ENCODE measurements at regions not wholly inside any gene's neighbourhood (a gene's known extent, or its start where the extent isn't known, plus 50 kb on each side); places are given as distances from the start of the nearest gene placed in this dataset.

- ChIA-PET CTCF (interaction anchor here (0.6 kb wide), 1 partner anchor 1122 kb away, joined by 4 read pairs; no protein-coding TSS in a partner anchor), POLR2A (ENCODE audit: low non-redundant PET) (no interaction called here)
- no peak for DNase-seq (ENCODE audit: low spot score)
- no peak for TF ChIP-seq CTCF (conservative IDR thresholded peaks at IDR 0.05; ENCODE audit: low read depth)
- no peak overlapping the region for H3K27ac ChIP-seq
Measured at GRCh38 chr10:62459500-62459899, 85.3 kb downstream of the ZNF365 start.

GRCh38 chr10:62460393-62460792 lies 86.2 kb downstream of the ZNF365 start:
- TF ChIP-seq CTCF (conservative IDR thresholded peaks at IDR 0.05; ENCODE audit: low read depth), result no peak
- POLR2A ChIA-PET (ENCODE audit: low non-redundant PET), result no interaction called here
- DNase-seq (ENCODE audit: low spot score), result no peak
- no peak overlapping the region for H3K27ac ChIP-seq
- CTCF ChIA-PET, result interaction anchor here (0.6 kb wide), 1 partner anchor 144 kb away, joined by 8 read pairs; no protein-coding TSS in a partner anchor

GRCh38 chr10:62461120-62461519 lies 87.0 kb downstream of the ZNF365 start:
- H3K27ac ChIP-seq, result no peak overlapping the region
- ChIA-PET CTCF (no interaction called here), POLR2A (ENCODE audit: low non-redundant PET) (no interaction called here)
- no peak for TF ChIP-seq CTCF (conservative IDR thresholded peaks at IDR 0.05; ENCODE audit: low read depth)
- no peak for DNase-seq (ENCODE audit: low spot score)

GRCh38 chr10:62462461-62462860 lies 88.3 kb downstream of the ZNF365 start:
- TF ChIP-seq CTCF (conservative IDR thresholded peaks at IDR 0.05; ENCODE audit: low read depth), result no peak
- H3K27ac ChIP-seq, result no peak overlapping the region
- DNase-seq (ENCODE audit: low spot score), result no peak
- CTCF ChIA-PET, result interaction anchor here (0.6 kb wide), 1 partner anchor 401 kb away, joined by 3 read pairs; no protein-coding TSS in a partner anchor
- POLR2A ChIA-PET (ENCODE audit: low non-redundant PET), result no interaction called here

GRCh38 chr10:62463364-62463763 lies 89.2 kb downstream of the ZNF365 start:
- no peak for DNase-seq (ENCODE audit: low spot score)
- TF ChIP-seq CTCF (conservative IDR thresholded peaks at IDR 0.05; ENCODE audit: low read depth), result no peak
- POLR2A ChIA-PET (ENCODE audit: low non-redundant PET), result no interaction called here
- no peak overlapping the region for H3K27ac ChIP-seq
- CTCF ChIA-PET, result no interaction called here

GRCh38 chr10:62464308-62464707 lies 90.1 kb downstream of the ZNF365 start:
- no peak overlapping the region for H3K27ac ChIP-seq
- DNase-seq (ENCODE audit: low spot score), result no peak
- POLR2A ChIA-PET (ENCODE audit: low non-redundant PET), result no interaction called here
- TF ChIP-seq CTCF (conservative IDR thresholded peaks at IDR 0.05; ENCODE audit: low read depth), result no peak
- CTCF ChIA-PET, result interaction anchor here (0.5 kb wide), 1 partner anchor 20 kb away, joined by 4 read pairs; no protein-coding TSS in a partner anchor

- no peak for TF ChIP-seq CTCF (conservative IDR thresholded peaks at IDR 0.05; ENCODE audit: low read depth)
- CTCF ChIA-PET, result no interaction called here
- no peak for DNase-seq (ENCODE audit: low spot score)
- POLR2A ChIA-PET (ENCODE audit: low non-redundant PET), result no interaction called here
- no peak overlapping the region for H3K27ac ChIP-seq
Measured at GRCh38 chr10:62466590-62466989, 92.4 kb downstream of the ZNF365 start.

Measured in RWPE1 (cell line).